IPS-20b (cell line): ENCODE measurements at regions not wholly inside any gene's neighbourhood (a gene's known extent, or its start where the extent isn't known, plus 50 kb on each side); places are given as distances from the start of the nearest gene placed in this dataset.

Source experiments
- H3K27ac ChIP-seq: one replicate; pipeline ENCODE4 v1.5.1; 2013; ENCODE audit warnings: low read length
- H3K27me3 ChIP-seq: 2 replicates; pipeline ENCODE4 v1.6.1; 2013; ENCODE audit warnings: mild to moderate bottlenecking, low read length, inconsistent platforms; ENCODE audit not compliant: insufficient read depth
- H3K36me3 ChIP-seq: 2 replicates; pipeline ENCODE4 v1.6.1; 2013; ENCODE audit warnings: low read depth, mild to moderate bottlenecking, inconsistent platforms, low read length, moderate library complexity; ENCODE audit not compliant: insufficient read depth
- H3K4me1 ChIP-seq: 2 replicates; pipeline ENCODE4 v1.6.1; 2013; ENCODE audit warnings: mild to moderate bottlenecking, control low read depth, inconsistent platforms, low read length, moderate library complexity; ENCODE audit not compliant: insufficient read depth
- H3K4me3 ChIP-seq: 2 replicates; pipeline ENCODE4 v1.5.1; 2013; ENCODE audit warnings: mild to moderate bottlenecking, low read length, inconsistent platforms
- H3K9ac ChIP-seq: 2 replicates; pipeline ENCODE4 v1.6.1; 2013; ENCODE audit warnings: low read depth, mild to moderate bottlenecking, inconsistent platforms, low read length, moderate library complexity
- H3K9me3 ChIP-seq: 2 replicates; pipeline ENCODE4 v1.6.1; 2013; ENCODE audit warnings: mild to moderate bottlenecking, low read depth, low read length, inconsistent platforms; ENCODE audit not compliant: insufficient read depth

DNA sequence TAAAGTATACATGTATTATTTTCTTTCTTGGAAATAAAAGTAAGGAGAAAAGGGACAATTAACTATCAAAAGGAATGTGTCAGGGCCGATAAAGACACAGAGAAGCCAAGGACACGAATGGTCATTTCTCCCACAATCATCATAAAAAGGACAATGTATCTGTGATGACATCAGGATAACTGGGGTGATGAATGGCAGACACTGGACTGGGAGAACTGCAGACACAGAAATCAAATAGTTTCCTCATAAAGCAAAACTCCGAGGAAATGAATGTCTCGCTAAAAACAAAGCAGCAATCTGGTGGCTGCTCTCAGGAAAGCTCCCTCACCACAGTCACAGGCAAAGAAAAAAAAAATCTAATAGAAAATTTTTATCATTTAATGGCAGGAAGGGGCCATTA lies 69.3 kb upstream of the NPY start:
- H3K27ac ChIP-seq, result no peak overlapping the region
- no peaks in the 10 kb centered on the region for H3K9me3 ChIP-seq
- H3K36me3 ChIP-seq, result no peaks in the 10 kb centered on the region
- H3K4me3 ChIP-seq, result no peak overlapping the region
- no peaks in the 10 kb centered on the region for H3K27me3 ChIP-seq
- peaks cover 10% of the 10 kb centered on the region; the same call in 1 of the 2 replicates for H3K4me1 ChIP-seq
- no peak overlapping the region for H3K9ac ChIP-seq

DNA sequence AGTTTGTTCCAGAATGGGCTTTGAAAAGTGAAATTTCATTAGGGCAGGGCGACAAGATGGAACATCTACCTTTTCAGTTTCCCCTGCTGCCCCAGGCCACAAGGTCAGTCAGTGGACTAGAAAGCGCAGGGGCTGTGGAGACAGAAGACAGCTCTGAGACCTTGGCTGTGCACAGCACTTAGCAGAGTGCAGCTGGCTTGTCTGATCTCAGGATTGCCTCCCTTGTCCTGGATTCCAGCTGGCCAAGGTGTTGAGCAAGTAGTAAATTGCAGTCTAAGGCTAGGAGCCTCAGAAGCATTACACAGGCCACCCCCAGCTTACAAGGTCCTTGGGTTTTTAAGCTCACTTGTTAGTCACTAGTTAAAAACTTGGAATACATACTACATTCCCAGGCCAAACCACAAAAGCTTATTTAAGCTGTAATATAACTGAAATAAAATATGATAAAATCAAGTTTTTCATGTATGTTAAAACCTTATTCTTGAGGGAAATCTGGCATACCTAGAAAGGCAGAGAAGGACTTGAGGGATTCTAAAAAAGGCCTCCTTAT lies 67.3 kb upstream of the NPY start:
- no peaks in the 10 kb centered on the region for H3K9me3 ChIP-seq
- H3K36me3 ChIP-seq, result no peaks in the 10 kb centered on the region
- no peak overlapping the region for H3K4me3 ChIP-seq
- peaks cover 9% of the 10 kb centered on the region; the same call in 1 of the 2 replicates for H3K4me1 ChIP-seq
- no peak overlapping the region for H3K9ac ChIP-seq
- no peak overlapping the region for H3K27ac ChIP-seq
- no peaks in the 10 kb centered on the region for H3K27me3 ChIP-seq

DNA sequence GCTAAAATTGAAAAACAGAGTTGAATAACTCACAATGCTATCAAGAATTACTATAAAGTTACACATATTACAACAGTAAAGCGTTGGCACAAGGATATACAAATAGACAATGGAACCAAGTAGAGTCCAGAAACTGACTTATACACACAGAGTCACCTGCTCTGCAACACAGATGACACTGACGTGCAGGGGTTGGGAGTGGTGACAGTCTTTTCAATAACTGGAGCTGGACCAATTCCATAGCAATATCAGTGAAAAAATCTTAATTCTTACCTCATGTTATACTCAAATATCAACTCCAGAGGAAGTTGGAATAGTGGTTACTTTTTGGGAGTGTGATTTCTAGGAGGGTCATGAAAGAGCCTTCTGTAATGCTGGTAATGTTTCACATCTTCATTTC lies 62.5 kb upstream of the NPY start:
- Histone ChIP-seq H3K27me3 (no peaks in the 10 kb centered on the region), H3K36me3 (no peaks in the 10 kb centered on the region), H3K4me3 (no peak overlapping the region), H3K4me1 (no peaks in the 10 kb centered on the region), H3K9ac (no peak overlapping the region), H3K27ac (no peak overlapping the region), H3K9me3 (peaks cover 4% of the 10 kb centered on the region; the same call in 1 of the 2 replicates)

DNA sequence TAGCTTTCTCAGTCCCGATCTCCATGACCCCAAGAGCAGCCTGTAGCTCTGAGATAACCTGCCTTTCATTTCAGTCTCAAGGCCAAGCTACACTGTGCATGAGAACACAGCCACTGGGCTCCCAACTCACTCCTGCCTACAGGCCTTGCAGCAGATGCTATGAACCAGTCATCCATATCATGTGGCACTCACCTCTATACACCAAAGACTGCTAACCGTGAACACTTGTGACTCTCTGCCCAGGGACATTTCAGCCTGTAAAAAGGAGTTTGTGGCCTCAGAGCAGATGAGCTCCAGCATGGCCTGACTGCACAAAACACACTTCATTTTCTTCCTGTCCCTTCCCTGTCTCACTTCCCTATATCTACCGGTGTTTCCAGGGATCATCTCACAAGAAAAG lies 56.9 kb upstream of the NPY start:
- no peaks in the 10 kb centered on the region for H3K36me3 ChIP-seq
- H3K4me1 ChIP-seq, result peaks cover 17% of the 10 kb centered on the region
- H3K27ac ChIP-seq, result no peak overlapping the region
- H3K4me3 ChIP-seq, result no peak overlapping the region
- peaks cover 4% of the 10 kb centered on the region; the same call in 1 of the 2 replicates for H3K9me3 ChIP-seq
- H3K27me3 ChIP-seq, result no peaks in the 10 kb centered on the region
- no peak overlapping the region for H3K9ac ChIP-seq

DNA sequence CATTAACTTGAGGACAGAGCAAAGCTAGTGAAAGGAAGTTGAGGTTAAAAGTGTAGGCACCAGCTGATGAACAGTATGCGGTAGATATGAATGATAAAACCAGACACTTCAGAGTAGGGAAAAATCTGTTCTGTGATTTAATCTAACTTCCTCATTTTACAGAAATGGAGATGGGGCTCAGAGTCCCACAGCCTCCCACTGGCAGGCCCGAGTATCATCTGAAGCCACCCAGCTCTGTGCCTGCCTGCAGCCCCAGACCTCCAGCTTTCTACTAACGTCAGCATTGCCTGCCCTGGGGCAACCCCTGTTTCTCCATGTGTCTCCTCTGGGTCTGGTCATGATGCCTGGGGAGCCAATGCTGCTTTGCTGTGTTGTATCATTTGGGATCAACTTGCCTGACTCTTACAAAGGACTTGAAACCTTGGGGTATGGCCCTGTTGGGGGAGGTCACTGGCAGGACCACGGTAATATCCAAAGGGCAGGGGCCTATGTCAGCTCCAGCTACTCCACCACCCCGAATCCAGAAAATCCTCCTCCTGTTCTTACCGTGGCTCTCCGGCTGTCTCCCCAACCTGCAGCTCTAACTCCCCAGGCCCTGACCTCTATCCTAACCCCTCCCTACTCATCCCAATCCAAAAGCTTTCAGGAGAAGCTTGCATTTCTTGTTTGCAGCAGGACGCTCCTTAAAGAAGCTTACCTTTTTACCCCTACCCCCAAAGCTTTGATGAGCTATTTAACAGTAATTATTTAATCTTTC lies 56.2 kb upstream of the NPY start:
- H3K27ac ChIP-seq, result no peak overlapping the region
- peaks cover 17% of the 10 kb centered on the region for H3K4me1 ChIP-seq
- H3K9ac ChIP-seq, result no peak overlapping the region
- no peaks in the 10 kb centered on the region for H3K27me3 ChIP-seq
- H3K36me3 ChIP-seq, result no peaks in the 10 kb centered on the region
- H3K4me3 ChIP-seq, result no peak overlapping the region
- peaks cover 4% of the 10 kb centered on the region; the same call in 1 of the 2 replicates for H3K9me3 ChIP-seq

DNA sequence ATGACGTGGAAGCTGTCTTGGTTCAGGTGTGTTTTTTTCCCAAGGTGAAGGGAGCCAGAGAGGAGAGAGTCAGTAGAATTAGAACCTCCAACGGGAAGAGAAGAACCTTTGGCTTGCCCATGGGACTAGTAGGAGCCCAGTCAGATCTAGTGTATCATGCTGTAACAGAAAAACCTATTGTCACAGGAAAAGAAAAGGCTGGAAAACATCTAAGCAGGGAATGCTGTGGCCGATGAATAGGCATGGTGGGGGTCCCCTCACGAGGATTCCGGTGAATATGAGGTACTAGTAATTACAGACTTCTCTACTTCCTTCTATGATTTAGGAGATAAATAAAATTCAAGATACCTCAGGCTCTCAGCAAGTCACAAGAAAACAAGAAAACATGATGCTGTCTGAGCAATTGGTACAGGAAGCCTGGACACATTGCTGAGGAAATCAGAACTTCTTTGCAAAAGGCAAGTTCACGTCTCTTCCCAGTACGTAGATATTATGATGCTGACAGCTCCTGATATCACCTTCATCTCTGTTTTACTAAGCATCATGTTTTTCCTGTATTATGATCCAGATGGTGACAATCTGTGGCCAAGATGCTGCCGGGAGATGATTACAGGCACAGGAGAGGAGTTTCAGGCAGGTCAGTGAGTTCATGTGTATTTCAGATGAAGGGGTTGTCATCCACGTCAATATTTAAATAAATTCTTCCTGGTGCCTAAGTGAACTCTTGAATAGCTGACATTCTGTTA lies 54.3 kb upstream of the NPY start:
- no peaks in the 10 kb centered on the region for H3K27me3 ChIP-seq
- H3K4me3 ChIP-seq, result no peak overlapping the region
- peaks cover 19% of the 10 kb centered on the region for H3K4me1 ChIP-seq
- H3K9me3 ChIP-seq, result no peaks in the 10 kb centered on the region
- H3K36me3 ChIP-seq, result no peaks in the 10 kb centered on the region
- no peak overlapping the region for H3K27ac ChIP-seq
- H3K9ac ChIP-seq, result no peak overlapping the region

DNA sequence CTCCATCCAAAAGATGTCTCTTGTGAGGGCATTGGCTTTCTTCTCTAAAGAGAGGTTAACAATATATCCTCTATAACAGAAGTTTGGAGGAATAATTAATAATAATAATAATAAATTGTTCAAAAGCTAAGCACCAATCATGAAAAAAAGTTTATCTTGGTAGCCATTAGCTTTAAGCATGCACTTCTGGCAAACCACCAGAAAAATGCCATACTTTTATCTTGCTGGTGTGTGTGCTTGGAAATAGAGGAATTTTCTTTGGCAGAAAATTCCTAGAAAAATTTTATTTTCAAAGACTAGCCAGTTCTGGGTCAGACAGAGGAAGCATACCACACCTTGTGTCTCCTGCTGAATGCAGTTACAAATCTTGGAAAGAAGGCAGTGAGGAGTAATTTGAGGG lies 52.5 kb upstream of the NPY start:
- Histone ChIP-seq H3K27me3 (no peaks in the 10 kb centered on the region), H3K36me3 (no peaks in the 10 kb centered on the region), H3K27ac (no peak overlapping the region), H3K9ac (no peak overlapping the region), H3K4me1 (peaks cover 34% of the 10 kb centered on the region), H3K4me3 (no peak overlapping the region), H3K9me3 (no peaks in the 10 kb centered on the region)

DNA sequence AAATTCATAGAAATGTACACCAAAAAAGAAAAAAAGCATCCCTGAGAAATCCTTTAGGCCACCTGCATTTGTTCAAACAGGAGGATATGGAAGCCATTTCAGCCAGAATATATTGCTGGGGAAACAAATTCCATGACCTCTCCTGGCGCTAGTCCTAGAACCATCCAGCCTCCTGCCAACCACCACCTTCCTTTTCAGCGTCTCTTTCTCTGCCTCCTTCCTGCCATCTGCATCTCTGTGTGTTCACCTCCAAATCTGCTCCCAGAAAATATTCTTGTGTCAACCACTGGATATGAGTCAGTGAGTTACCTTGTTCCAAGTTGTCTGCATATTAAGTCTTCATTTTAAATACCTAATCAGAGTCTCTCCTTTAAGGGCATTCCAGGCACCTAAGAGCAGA lies 50.6 kb upstream of the NPY start:
- H3K36me3 ChIP-seq, result no peaks in the 10 kb centered on the region
- no peak overlapping the region for H3K27ac ChIP-seq
- no peak overlapping the region for H3K9ac ChIP-seq
- H3K9me3 ChIP-seq, result no peaks in the 10 kb centered on the region
- H3K4me3 ChIP-seq, result no peak overlapping the region
- no peaks in the 10 kb centered on the region for H3K27me3 ChIP-seq
- H3K4me1 ChIP-seq, result peaks cover 30% of the 10 kb centered on the region
